Loucy (cell line): ENCODE measurements at regions not wholly inside any gene's neighbourhood (a gene's known extent, or its start where the extent isn't known, plus 50 kb on each side); places are given as distances from the start of the nearest gene placed in this dataset.

Experiments used
- H2AFZ ChIP-seq: fragments of 200-600 bp; sonication (generic); 2 replicates; pipeline ENCODE4 v1.6.0; 2016; ENCODE audit warnings: antibody characterized with exemption, mild to moderate bottlenecking, low read length, moderate library complexity
- H3F3A ChIP-seq: fragments of 200-600 bp; 2 replicates; pipeline ENCODE4 v1.6.0; 2016; ENCODE audit warnings: antibody characterized with exemption, low read depth, mild to moderate bottlenecking
- H3K27me3 ChIP-seq: fragments of 200-600 bp; sonication (generic); 2 replicates; pipeline ENCODE4 v1.6.1; 2014; ENCODE audit warnings: low read length, mild to moderate bottlenecking; ENCODE audit not compliant: insufficient read depth, poor library complexity, severe bottlenecking
- H3K36me3 ChIP-seq: fragments of 200-600 bp; sonication (generic); 2 replicates; pipeline ENCODE4 v1.6.1; 2016; ENCODE audit warnings: low read length; ENCODE audit not compliant: insufficient read depth
- H3K4me1 ChIP-seq: fragments of 200-600 bp; sonication (generic); 2 replicates; pipeline ENCODE4 v1.5.1; 2014; ENCODE audit warnings: low read length, mild to moderate bottlenecking; ENCODE audit not compliant: insufficient read depth, poor library complexity, severe bottlenecking
- H3K4me2 ChIP-seq: fragments of 200-600 bp; sonication (generic); 2 replicates; pipeline ENCODE4 v1.6.0; 2014; ENCODE audit warnings: antibody characterized with exemption, low read length, low read depth, mild to moderate bottlenecking; ENCODE audit not compliant: poor library complexity, severe bottlenecking
- H3K4me3 ChIP-seq: fragments of 200-600 bp; sonication (generic); 2 replicates; pipeline ENCODE4 v1.5.1; 2014; ENCODE audit warnings: low read length, mild to moderate bottlenecking, mixed read lengths; ENCODE audit not compliant: poor library complexity, severe bottlenecking
- H3K79me2 ChIP-seq: fragments of 200-600 bp; sonication (generic); 2 replicates; pipeline ENCODE4 v1.6.1; 2014; ENCODE audit warnings: low read length; ENCODE audit not compliant: insufficient read depth
- H3K9ac ChIP-seq: fragments of 200-600 bp; sonication (generic); 2 replicates; pipeline ENCODE4 v1.6.0; 2014; ENCODE audit warnings: mild to moderate bottlenecking, low read depth, low read length, moderate library complexity; ENCODE audit not compliant: poor library complexity, severe bottlenecking
- H3K9me2 ChIP-seq: fragments of 200-600 bp; sonication (generic); replicated peaks from 2 replicates; pipeline ENCODE4 v1.6.1; 2016; ENCODE audit warnings: low read depth, low read length, mixed read lengths
- H3K9me3 ChIP-seq: fragments of 200-600 bp; sonication (generic); 2 replicates; pipeline ENCODE4 v1.6.1; 2014; ENCODE audit warnings: mild to moderate bottlenecking, antibody characterized with exemption, low read length, low read depth; ENCODE audit not compliant: insufficient read depth
- H4K20me1 ChIP-seq: fragments of 200-600 bp; sonication (generic); 2 replicates; pipeline ENCODE4 v1.6.0; 2014; ENCODE audit warnings: antibody characterized with exemption, low read length, mild to moderate bottlenecking; ENCODE audit not compliant: insufficient read depth, poor library complexity, severe bottlenecking
- CTCF ChIP-seq: fragments of 200-600 bp; sonication (generic); conservative IDR thresholded peaks from 2 replicates; pipeline ENCODE4 v1.5.1; 2014; ENCODE audit warnings: mild to moderate bottlenecking, antibody characterized with exemption, low read length
- EZH2phosphoT487 ChIP-seq: fragments of 200-600 bp; IDR thresholded peaks from 2 replicates; pipeline ENCODE4 v1.6.1; 2018; ENCODE audit warnings: antibody characterized with exemption, mild to moderate bottlenecking, moderate library complexity, borderline replicate concordance

GRCh38 chr6:159586684-159587083 is 106.4 kb downstream of the SOD2 start:
- Histone ChIP-seq H3K36me3 (no peaks in the 10 kb centered on the region), H3K9ac (no peak overlapping the region), H3K9me3 (no peaks in the 10 kb centered on the region), H2AFZ (no peak overlapping the region), H4K20me1 (no peaks in the 10 kb centered on the region), H3K4me1 (no peaks in the 10 kb centered on the region), H3F3A (no peaks in the 10 kb centered on the region), H3K79me2 (no peaks in the 10 kb centered on the region), H3K9me2 (no peaks in the 10 kb centered on the region), H3K27me3 (no peaks in the 10 kb centered on the region), H3K4me3 (no peak overlapping the region), H3K4me2 (no peak overlapping the region)
- TF ChIP-seq EZH2phosphoT487 (no peak), CTCF (no peak)

GRCh38 chr6:159582736-159583135 is 110.3 kb downstream of the SOD2 start:
- Histone ChIP-seq H4K20me1 (no peaks in the 10 kb centered on the region), H3K4me2 (no peak overlapping the region), H3K9ac (no peak overlapping the region), H3F3A (no peaks in the 10 kb centered on the region), H3K27me3 (no peaks in the 10 kb centered on the region), H3K79me2 (no peaks in the 10 kb centered on the region), H3K9me3 (no peaks in the 10 kb centered on the region), H3K4me1 (no peaks in the 10 kb centered on the region), H3K36me3 (no peaks in the 10 kb centered on the region), H3K4me3 (no peak overlapping the region), H2AFZ (no peak overlapping the region), H3K9me2 (no peaks in the 10 kb centered on the region)
- TF ChIP-seq EZH2phosphoT487: no peak
- TF ChIP-seq CTCF: no peak

- H3K4me2 ChIP-seq: no peak overlapping the region
- H3K9ac ChIP-seq: no peak overlapping the region
- H3K36me3 ChIP-seq: no peaks in the 10 kb centered on the region
- H3K27me3 ChIP-seq: no peaks in the 10 kb centered on the region
- no peaks in the 10 kb centered on the region for H4K20me1 ChIP-seq
- H3F3A ChIP-seq: no peaks in the 10 kb centered on the region
- no peak overlapping the region for H2AFZ ChIP-seq
- no peak overlapping the region for H3K4me3 ChIP-seq
- no peaks in the 10 kb centered on the region for H3K79me2 ChIP-seq
- TF ChIP-seq CTCF: no peak
- no peaks in the 10 kb centered on the region for H3K4me1 ChIP-seq
- no peaks in the 10 kb centered on the region; the same call in 1 of the 2 replicates for H3K9me3 ChIP-seq
- H3K9me2 ChIP-seq: no peaks in the 10 kb centered on the region
Observed at GRCh38 chr6:159578629-159579028, 114.4 kb downstream of the SOD2 start.
